HL-60 (cell line): ENCODE measurements at regions not wholly inside any gene's neighbourhood (a gene's known extent, or its start where the extent isn't known, plus 50 kb on each side); places are given as distances from the start of the nearest gene placed in this dataset.

Experiments
- GABPA ChIP-seq: IDR thresholded peaks from 2 replicates; pipeline ENCODE4 v1.6.1; 2012; ENCODE audit warnings: low read depth
- POLR2AphosphoS5 ChIP-seq: IDR thresholded peaks from 2 replicates; pipeline ENCODE4 v1.6.1; 2012; ENCODE audit warnings: low read depth
- REST ChIP-seq: IDR thresholded peaks from 2 replicates; pipeline ENCODE4 v1.6.1; 2012; ENCODE audit warnings: low read depth; ENCODE audit not compliant: insufficient replicate concordance
- SPI1 ChIP-seq: IDR thresholded peaks from 2 replicates; pipeline ENCODE4 v1.6.1; 2012; ENCODE audit warnings: low read depth, mild to moderate bottlenecking, borderline replicate concordance
- TF ChIP-seq, protein P1 (sequence below): IDR thresholded peaks from one replicate; pipeline ENCODE4 v1.5.1; 2011; ENCODE audit warnings: low read length, control low read depth, inconsistent platforms; ENCODE audit not compliant: insufficient read depth

DNA sequence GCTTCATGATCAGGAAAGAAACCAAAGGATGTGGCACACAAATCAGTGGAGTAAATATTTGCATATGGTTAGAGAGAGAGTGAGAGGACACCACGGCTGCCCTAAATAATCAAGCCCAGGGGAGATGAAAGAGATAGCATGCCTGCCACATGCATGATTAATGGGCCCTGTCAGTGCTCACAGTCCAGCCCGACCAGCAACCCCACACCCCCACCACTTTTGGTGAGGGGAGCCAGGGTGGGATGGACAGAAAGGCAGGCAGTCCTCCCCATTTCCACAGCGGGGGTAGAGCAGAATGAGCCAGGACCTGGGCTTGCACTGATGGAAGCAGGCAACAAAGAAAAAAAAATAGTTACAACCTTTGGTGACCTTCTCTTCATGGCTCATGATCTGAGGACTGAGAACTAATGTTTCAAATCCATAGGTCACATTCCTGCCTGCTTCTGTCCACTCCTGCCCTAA, 545.0 kb downstream of the ETS1 start:
- TF ChIP-seq, protein P1, sequence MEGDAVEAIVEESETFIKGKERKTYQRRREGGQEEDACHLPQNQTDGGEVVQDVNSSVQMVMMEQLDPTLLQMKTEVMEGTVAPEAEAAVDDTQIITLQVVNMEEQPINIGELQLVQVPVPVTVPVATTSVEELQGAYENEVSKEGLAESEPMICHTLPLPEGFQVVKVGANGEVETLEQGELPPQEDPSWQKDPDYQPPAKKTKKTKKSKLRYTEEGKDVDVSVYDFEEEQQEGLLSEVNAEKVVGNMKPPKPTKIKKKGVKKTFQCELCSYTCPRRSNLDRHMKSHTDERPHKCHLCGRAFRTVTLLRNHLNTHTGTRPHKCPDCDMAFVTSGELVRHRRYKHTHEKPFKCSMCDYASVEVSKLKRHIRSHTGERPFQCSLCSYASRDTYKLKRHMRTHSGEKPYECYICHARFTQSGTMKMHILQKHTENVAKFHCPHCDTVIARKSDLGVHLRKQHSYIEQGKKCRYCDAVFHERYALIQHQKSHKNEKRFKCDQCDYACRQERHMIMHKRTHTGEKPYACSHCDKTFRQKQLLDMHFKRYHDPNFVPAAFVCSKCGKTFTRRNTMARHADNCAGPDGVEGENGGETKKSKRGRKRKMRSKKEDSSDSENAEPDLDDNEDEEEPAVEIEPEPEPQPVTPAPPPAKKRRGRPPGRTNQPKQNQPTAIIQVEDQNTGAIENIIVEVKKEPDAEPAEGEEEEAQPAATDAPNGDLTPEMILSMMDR, result no peak
- TF ChIP-seq POLR2AphosphoS5, result no peak
- no peak for TF ChIP-seq REST
- no peak for TF ChIP-seq GABPA
- no peak for TF ChIP-seq SPI1
